ENCODE measurements at regions not wholly inside any gene's neighbourhood (a gene's known extent, or its start where the extent isn't known, plus 50 kb on each side); places are given as distances from the start of the nearest gene placed in this dataset.

- no peak overlapping the region for H3K4me3 ChIP-seq (ENCODE audit: low read depth, low read length)
- no peak for TF ChIP-seq MYC (IDR thresholded peaks at IDR 0.05; ENCODE audit: low read depth, low read length)
- no peak for TF ChIP-seq POLR2A (IDR thresholded peaks at IDR 0.05; ENCODE audit: extremely low read depth, insufficient read length)
- TF ChIP-seq MAX (IDR thresholded peaks at IDR 0.05; ENCODE audit: low read depth, low read length): no peak
- no peak for TF ChIP-seq CTCF (IDR thresholded peaks at IDR 0.05; ENCODE audit: low read depth, low read length)
- DNase-seq (ENCODE audit: low read depth): no peak
Observed at GRCh38 chr6:135657207-135657606, 159.7 kb upstream of the AHI1 start.

- DNase-seq (ENCODE audit: low read depth): no peak
- no peak overlapping the region for H3K4me3 ChIP-seq (ENCODE audit: low read depth, low read length)
- TF ChIP-seq MYC (IDR thresholded peaks at IDR 0.05; ENCODE audit: low read depth, low read length): no peak
- no peak for TF ChIP-seq CTCF (IDR thresholded peaks at IDR 0.05; ENCODE audit: low read depth, low read length)
- no peak for TF ChIP-seq POLR2A (IDR thresholded peaks at IDR 0.05; ENCODE audit: extremely low read depth, insufficient read length)
- TF ChIP-seq MAX (IDR thresholded peaks at IDR 0.05; ENCODE audit: low read depth, low read length): no peak
Observed at GRCh38 chr6:135658481-135658880, 160.9 kb upstream of the AHI1 start.

- no peak for DNase-seq (ENCODE audit: low read depth)
- TF ChIP-seq MAX (IDR thresholded peaks at IDR 0.05; ENCODE audit: low read depth, low read length) (no peak), MYC (IDR thresholded peaks at IDR 0.05; ENCODE audit: low read depth, low read length) (no peak), POLR2A (IDR thresholded peaks at IDR 0.05; ENCODE audit: extremely low read depth, insufficient read length) (no peak), CTCF (IDR thresholded peaks at IDR 0.05; ENCODE audit: low read depth, low read length) (no peak)
- no peak overlapping the region for H3K4me3 ChIP-seq (ENCODE audit: low read depth, low read length)
Observed at GRCh38 chr6:135658916-135659315, 161.4 kb upstream of the AHI1 start.

- no peak for TF ChIP-seq CTCF (IDR thresholded peaks at IDR 0.05; ENCODE audit: low read depth, low read length)
- TF ChIP-seq POLR2A (IDR thresholded peaks at IDR 0.05; ENCODE audit: extremely low read depth, insufficient read length): no peak
- no peak for TF ChIP-seq MYC (IDR thresholded peaks at IDR 0.05; ENCODE audit: low read depth, low read length)
- no peak for TF ChIP-seq MAX (IDR thresholded peaks at IDR 0.05; ENCODE audit: low read depth, low read length)
- no peak for DNase-seq (ENCODE audit: low read depth)
- no peak overlapping the region for H3K4me3 ChIP-seq (ENCODE audit: low read depth, low read length)
Observed at GRCh38 chr6:135664527-135664926, 167.0 kb upstream of the AHI1 start.

- TF ChIP-seq MYC (IDR thresholded peaks at IDR 0.05; ENCODE audit: low read depth, low read length) (no peak), POLR2A (IDR thresholded peaks at IDR 0.05; ENCODE audit: extremely low read depth, insufficient read length) (no peak), CTCF (IDR thresholded peaks at IDR 0.05; ENCODE audit: low read depth, low read length) (no peak), MAX (IDR thresholded peaks at IDR 0.05; ENCODE audit: low read depth, low read length) (no peak)
- DNase-seq (ENCODE audit: low read depth): no peak
- no peak overlapping the region for H3K4me3 ChIP-seq (ENCODE audit: low read depth, low read length)
Observed at GRCh38 chr6:135665935-135666334, 168.4 kb upstream of the AHI1 start.
